GM19468 (cell line): ENCODE measurements at regions not wholly inside any gene's neighbourhood (a gene's known extent, or its start where the extent isn't known, plus 50 kb on each side); places are given as distances from the start of the nearest gene placed in this dataset.

Source experiments
- ATAC-seq: cut with Tn5 transposase; IDR thresholded peaks from one replicate; pipeline ENCODE4 v1.9.1; 2021; ENCODE audit warnings: mild to moderate bottlenecking, moderate library complexity, moderate number of reproducible peaks; ENCODE audit not compliant: unreplicated experiment; ENCODE audit errors: extremely low read depth

GRCh38 chr9:8262625-8263622, 463.3 kb upstream of the DMAC1 start:
- no peak for ATAC-seq

GRCh38 chr9:8261737-8262136, 462.2 kb upstream of the DMAC1 start:
- no peak for ATAC-seq

GRCh38 chr9:8259028-8259427, 459.4 kb upstream of the DMAC1 start:
- ATAC-seq: no peak

GRCh38 chr9:8256880-8257279, 457.3 kb upstream of the DMAC1 start:
- ATAC-seq: no peak

- ATAC-seq: no peak
These were observed 456.3 kb upstream of the DMAC1 start for GRCh38 chr9:8255850-8256249.

GRCh38 chr9:8254541-8254940, 455.0 kb upstream of the DMAC1 start:
- no peak for ATAC-seq

- ATAC-seq: no peak
These were observed 452.9 kb upstream of the DMAC1 start for GRCh38 chr9:8252445-8252844.

GRCh38 chr9:8251566-8251965, 452.0 kb upstream of the DMAC1 start:
- ATAC-seq: no peak

GRCh38 chr9:8244505-8245092, 445.0 kb upstream of the DMAC1 start:
- ATAC-seq: no peak

GRCh38 chr9:8241201-8241600, 441.6 kb upstream of the DMAC1 start:
- ATAC-seq: no peak

- no peak for ATAC-seq
These were observed 437.5 kb upstream of the DMAC1 start for GRCh38 chr9:8237096-8237495.

GRCh38 chr9:8235489-8235888, 435.9 kb upstream of the DMAC1 start:
- no peak for ATAC-seq

- ATAC-seq: no peak
These were observed 434.7 kb upstream of the DMAC1 start for GRCh38 chr9:8234316-8234715.

- no peak for ATAC-seq
These were observed 433.1 kb upstream of the DMAC1 start for GRCh38 chr9:8232726-8233125.

- no peak for ATAC-seq
These were observed 429.6 kb upstream of the DMAC1 start for GRCh38 chr9:8229226-8229625.

GRCh38 chr9:8224381-8224801, 424.8 kb upstream of the DMAC1 start:
- ATAC-seq: no peak

- ATAC-seq: no peak
These were observed 424.3 kb upstream of the DMAC1 start for GRCh38 chr9:8223861-8224260.

GRCh38 chr9:8221462-8221861, 421.9 kb upstream of the DMAC1 start:
- ATAC-seq: no peak

- no peak for ATAC-seq
These were observed 408.9 kb upstream of the DMAC1 start for GRCh38 chr9:8208465-8208864.

GRCh38 chr9:8207596-8207995, 408.0 kb upstream of the DMAC1 start:
- ATAC-seq: no peak

- no peak for ATAC-seq
These were observed 407.1 kb upstream of the DMAC1 start for GRCh38 chr9:8206720-8207119.

GRCh38 chr9:8205576-8205975, 406.0 kb upstream of the DMAC1 start:
- ATAC-seq: no peak
